Large intestine (tissue), 3 donors: ENCODE measurements at regions not wholly inside any gene's neighbourhood (a gene's known extent, or its start where the extent isn't known, plus 50 kb on each side); places are given as distances from the start of the nearest gene placed in this dataset.

Source experiments
- DNase-seq, 2 donors: peaks; one replicate each; pipeline versions ENCODE4 v3.0.0 to v3.0.0-alpha.2; 2013
- H3K27ac ChIP-seq: one replicate; pipeline ENCODE4 v1.5.1; 2013; ENCODE audit warnings: low read length
- H3K27me3 ChIP-seq: 2 replicates; pipeline ENCODE4 v1.6.1; 2013; ENCODE audit warnings: low read length; ENCODE audit not compliant: control insufficient read depth, insufficient read depth
- H3K36me3 ChIP-seq: 2 replicates; pipeline ENCODE4 v1.6.1; 2013; ENCODE audit warnings: low read length; ENCODE audit not compliant: control insufficient read depth, insufficient read depth
- H3K4me1 ChIP-seq: one replicate; pipeline ENCODE4 v1.6.1; 2013; ENCODE audit warnings: low read length; ENCODE audit not compliant: control insufficient read depth, insufficient read depth
- H3K4me3 ChIP-seq: one replicate; pipeline ENCODE4 v1.5.1; 2013; ENCODE audit warnings: low read length
- H3K9me3 ChIP-seq: one replicate; pipeline ENCODE4 v1.6.1; 2013; ENCODE audit warnings: mild to moderate bottlenecking, low read depth, low read length, moderate library complexity; ENCODE audit not compliant: control insufficient read depth
- WGBS: methylation state at CpG from one replicate; pipeline ENCODE4 v1.1.5; 2013; ENCODE audit warnings: low lambda C conversion rate; ENCODE audit not compliant: insufficient coverage; 5-methylcytosine and 5-hydroxymethylcytosine counted together

DNA sequence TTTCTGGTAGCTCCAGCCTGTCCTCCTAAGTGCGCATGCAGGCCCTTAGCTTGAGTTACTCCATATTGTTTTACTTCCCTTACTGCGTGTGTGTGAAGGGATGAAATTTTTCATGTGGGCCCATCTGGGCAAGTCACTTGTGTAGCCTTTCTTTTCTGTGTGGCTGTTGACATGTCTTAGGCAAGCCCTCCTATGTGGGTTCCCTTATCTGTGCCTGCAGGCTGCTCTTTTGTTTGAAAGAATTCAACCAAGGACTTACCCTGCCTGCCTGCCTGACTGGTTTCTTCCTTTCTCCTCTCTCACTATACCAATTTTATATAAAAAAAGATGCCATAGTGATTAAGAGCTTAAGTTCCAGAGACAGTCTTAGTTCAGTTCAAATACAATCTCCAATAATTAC lies 249.3 kb downstream of the ATG4C start:
- Histone ChIP-seq H3K27ac (no peak overlapping the region), H3K36me3 (no peaks in the 10 kb centered on the region), H3K4me3 (no peak overlapping the region), H3K9me3 (no peaks in the 10 kb centered on the region), H3K27me3 (no peaks in the 10 kb centered on the region), H3K4me1 (no peaks in the 10 kb centered on the region)
- WGBS = no CpG with 5 or more reads among the region's 2 CpGs
- no peak for DNase-seq

- Histone ChIP-seq H3K27ac (no peak overlapping the region), H3K9me3 (no peaks in the 10 kb centered on the region), H3K36me3 (no peaks in the 10 kb centered on the region), H3K4me1 (no peaks in the 10 kb centered on the region), H3K27me3 (no peaks in the 10 kb centered on the region), H3K4me3 (no peak overlapping the region)
- DNase-seq = peak in 1 of 2 donors; percentile 44
Observed at GRCh38 chr1:63034256-63034655, 250.3 kb downstream of the ATG4C start.

DNA sequence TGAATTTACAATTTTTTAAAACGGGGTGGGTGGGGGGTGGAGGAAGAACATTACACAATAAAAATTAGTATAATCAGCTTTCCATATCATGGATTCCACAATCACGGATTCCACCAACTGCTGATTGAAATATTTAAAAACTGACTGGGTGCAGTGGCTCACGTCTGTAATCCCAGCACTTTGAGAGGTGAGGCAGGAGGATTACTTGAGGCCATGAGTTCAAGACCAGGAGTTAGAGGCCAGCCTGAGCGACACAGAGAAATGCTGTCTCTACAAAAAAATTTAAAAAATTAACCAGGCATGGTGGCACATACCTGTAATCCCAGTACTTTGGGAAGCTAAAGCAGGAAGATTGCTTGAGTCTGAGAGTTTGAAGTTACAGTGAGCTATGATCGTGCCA lies 254.7 kb downstream of the ATG4C start:
- Histone ChIP-seq H3K27me3 (no peaks in the 10 kb centered on the region), H3K27ac (no peak overlapping the region), H3K4me1 (no peaks in the 10 kb centered on the region), H3K36me3 (no peaks in the 10 kb centered on the region), H3K9me3 (no peaks in the 10 kb centered on the region), H3K4me3 (no peak overlapping the region)
- WGBS = no CpG with 5 or more reads among the region's 5 CpGs
- DNase-seq = no peak

- Histone ChIP-seq H3K9me3 (no peaks in the 10 kb centered on the region), H3K36me3 (no peaks in the 10 kb centered on the region), H3K4me3 (no peak overlapping the region), H3K27ac (no peak overlapping the region), H3K27me3 (no peaks in the 10 kb centered on the region), H3K4me1 (no peaks in the 10 kb centered on the region)
- DNase-seq = no peak
- 80% methylated on average over 1 of the region's 3 CpGs for WGBS
Observed at GRCh38 chr1:63041660-63042059, 257.7 kb downstream of the ATG4C start.

- Histone ChIP-seq H3K4me1 (no peaks in the 10 kb centered on the region), H3K4me3 (no peak overlapping the region), H3K9me3 (no peaks in the 10 kb centered on the region), H3K27ac (no peak overlapping the region), H3K27me3 (no peaks in the 10 kb centered on the region), H3K36me3 (no peaks in the 10 kb centered on the region)
- no peak for DNase-seq
- WGBS = no CpG with 5 or more reads among the region's 4 CpGs
Observed at GRCh38 chr1:63042278-63042677, 258.3 kb downstream of the ATG4C start.

DNA sequence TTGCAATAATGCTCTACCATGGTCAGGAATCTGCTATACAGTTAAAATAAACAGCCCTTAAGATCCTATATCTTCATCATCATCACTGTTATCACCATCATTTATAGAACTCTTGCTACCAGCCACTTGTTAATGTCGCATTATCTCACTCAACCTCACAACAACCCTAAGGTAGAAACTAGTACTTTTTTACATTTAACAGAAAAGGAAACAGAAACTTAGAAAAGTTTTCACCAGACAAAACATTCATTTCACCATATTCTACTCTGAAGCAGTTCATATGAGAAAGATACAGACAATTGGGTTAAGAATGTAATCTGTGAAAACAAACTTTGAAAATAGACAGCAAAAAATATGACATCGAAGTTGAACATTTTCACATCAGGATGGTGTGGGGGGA lies 262.6 kb downstream of the ATG4C start:
- Histone ChIP-seq H3K36me3 (no peaks in the 10 kb centered on the region), H3K27ac (no peak overlapping the region), H3K27me3 (no peaks in the 10 kb centered on the region), H3K9me3 (no peaks in the 10 kb centered on the region), H3K4me1 (no peaks in the 10 kb centered on the region), H3K4me3 (no peak overlapping the region)
- DNase-seq = no peak
- no CpG with 5 or more reads among the region's 2 CpGs for WGBS

DNA sequence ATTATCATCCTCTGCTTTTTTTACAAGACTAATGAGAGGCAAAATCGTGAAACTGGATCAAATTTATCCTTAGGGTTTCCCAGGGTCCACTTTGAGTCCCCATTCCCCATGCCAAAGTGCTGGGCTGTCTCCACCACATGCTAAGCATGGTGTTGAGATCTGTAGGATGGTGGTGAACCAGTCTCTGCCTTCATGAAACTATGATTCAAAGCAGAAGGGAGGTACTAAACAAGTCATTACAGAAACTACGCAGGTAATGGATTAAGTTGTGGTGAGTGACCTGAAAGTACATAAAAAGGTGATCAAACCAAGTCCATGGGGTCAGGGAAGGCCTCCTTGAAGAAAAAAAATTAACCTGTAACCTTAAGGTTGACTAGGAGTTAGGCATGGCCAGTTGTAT lies 265.2 kb downstream of the ATG4C start:
- Histone ChIP-seq H3K27ac (no peak overlapping the region), H3K36me3 (no peaks in the 10 kb centered on the region), H3K9me3 (no peaks in the 10 kb centered on the region), H3K4me3 (no peak overlapping the region), H3K27me3 (no peaks in the 10 kb centered on the region), H3K4me1 (no peaks in the 10 kb centered on the region)
- no peak for DNase-seq
- whole genome bisulfite sequencing = 100% methylated on average over 1 of the region's 2 CpGs

- H3K36me3 ChIP-seq = no peaks in the 10 kb centered on the region
- H3K9me3 ChIP-seq = no peaks in the 10 kb centered on the region
- 80% methylated on average over 1 of the region's 5 CpGs for WGBS
- no peak overlapping the region for H3K27ac ChIP-seq
- no peaks in the 10 kb centered on the region for H3K27me3 ChIP-seq
- no peak overlapping the region for H3K4me3 ChIP-seq
- DNase-seq = no peak
- H3K4me1 ChIP-seq = no peaks in the 10 kb centered on the region
Observed at GRCh38 chr1:63051356-63051755, 267.4 kb downstream of the ATG4C start.

- no peaks in the 10 kb centered on the region for H3K27me3 ChIP-seq
- no CpG with 5 or more reads among the region's 6 CpGs for WGBS
- no peaks in the 10 kb centered on the region for H3K4me1 ChIP-seq
- no peak overlapping the region for H3K4me3 ChIP-seq
- no peaks in the 10 kb centered on the region for H3K36me3 ChIP-seq
- no peak for DNase-seq
- H3K9me3 ChIP-seq = no peaks in the 10 kb centered on the region
- no peak overlapping the region for H3K27ac ChIP-seq
Observed at GRCh38 chr1:63051886-63052285, 268.0 kb downstream of the ATG4C start.

GRCh38 chr1:63054184-63054583 lies 268.2 kb upstream of the FOXD3 start:
- Histone ChIP-seq H3K9me3 (no peaks in the 10 kb centered on the region), H3K36me3 (no peaks in the 10 kb centered on the region), H3K27ac (no peak overlapping the region), H3K4me1 (no peaks in the 10 kb centered on the region), H3K27me3 (no peaks in the 10 kb centered on the region), H3K4me3 (no peak overlapping the region)
- WGBS = no CpG with 5 or more reads among the region's 4 CpGs
- DNase-seq = no peak

DNA sequence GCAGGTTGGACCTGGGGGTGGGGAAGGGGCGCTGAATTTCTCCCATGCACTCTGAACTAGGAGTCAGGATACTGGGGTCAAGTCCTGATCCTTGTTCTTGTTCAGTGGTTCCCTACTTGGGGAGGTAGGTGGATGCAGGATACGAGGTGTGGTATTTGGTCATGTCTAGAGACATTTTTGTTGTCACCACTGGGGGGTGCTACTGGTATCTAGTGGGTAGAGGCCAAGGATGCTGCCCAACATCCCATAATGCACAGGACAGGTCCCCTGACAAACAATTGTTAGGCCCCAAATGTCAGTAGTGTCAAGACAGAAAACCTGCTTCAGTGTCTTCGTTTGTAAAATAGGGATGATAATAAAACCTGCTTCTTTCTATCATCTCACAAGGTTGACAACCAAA lies 259.0 kb upstream of the FOXD3 start:
- H3K27ac ChIP-seq = no peak overlapping the region
- no CpG with 5 or more reads among the region's 3 CpGs for WGBS
- no peak overlapping the region for H3K4me3 ChIP-seq
- H3K9me3 ChIP-seq = no peaks in the 10 kb centered on the region
- no peak for DNase-seq
- no peaks in the 10 kb centered on the region for H3K4me1 ChIP-seq
- peaks cover 2% of the 10 kb centered on the region for H3K27me3 ChIP-seq
- no peaks in the 10 kb centered on the region for H3K36me3 ChIP-seq
